K562 (cell line): ENCODE measurements at regions not wholly inside any gene's neighbourhood (a gene's known extent, or its start where the extent isn't known, plus 50 kb on each side); places are given as distances from the start of the nearest gene placed in this dataset.

ENCODE experiments used
- ATAC-seq: fragments of 200-7000 bp; cut with Tn5 transposase; 3 replicates; pipeline ENCODE4 v1.9.1; 2020; ENCODE audit warnings: moderate library complexity
- BruUV-seq: library from RNA; stranded (reverse); fragments of 400-500 nt; replicated peaks from 2 replicates; lab custom pipeline; 2021; lab: Mats Ljungman, UMichigan
- CTCF ChIA-PET: fragments of 300-600 bp; formaldehyde crosslinking; extraction: SDS; loops from one replicate; lab custom pipeline; 2021; ENCODE audit warnings: low intra/inter-chr PET ratio; lab: Yijun Ruan, JAX
- POLR2A ChIA-PET: fragments of 300-600, 350-650 bp; sonication (Branson Sonifier 250); formaldehyde crosslinking; extraction: SDS; loops from one replicate; lab custom pipeline; 2021; ENCODE audit warnings: antibody characterized with exemption, inconsistent platforms; lab: Yijun Ruan, JAX
- DNase-seq, 4 experiments: peaks; one replicate each; pipeline versions ENCODE4 v3.0.0 to v3.0.0-alpha.2; 2011 to 2018; ENCODE audit warnings: low spot score in 3 of 4, mixed read lengths in 3 of 4; ENCODE audit errors: extremely low read depth in 1 of 4
- FAIRE-seq: peaks from 2 replicates; lab custom pipeline; 2011; peaks lifted over from hg19 to GRCh38; lab: Jason Lieb, UNC
- H2AFZ ChIP-seq: 2 replicates; pipeline ENCODE4 v1.6.0; 2011; ENCODE audit warnings: low read depth, low read length, control low read depth, inconsistent platforms
- H3K27ac ChIP-seq: fragments of 200-600 bp; 3 replicates; pipeline ENCODE4 v1.8.0; 2011; ENCODE audit warnings: low read depth, mild to moderate bottlenecking, control low read depth, inconsistent platforms, low read length, moderate library complexity, mixed read lengths; ENCODE audit errors: extremely low read depth
- H3K27me3 ChIP-seq, 2 experiments: fragments of 300-600 bp in 1 of 2; 2 replicates in 1 of 2; 3 replicates in 1 of 2; pipeline versions ENCODE4 v1.6.0 to v1.8.0; 2011; ENCODE audit warnings: inconsistent platforms in 2 of 2, low read length in 2 of 2, mild to moderate bottlenecking in 1 of 2, mixed read lengths in 1 of 2, moderate library complexity in 1 of 2; ENCODE audit not compliant: control insufficient read depth in 2 of 2, insufficient read depth in 2 of 2
- H3K36me3 ChIP-seq: fragments of 300-600 bp; 3 replicates; pipeline ENCODE4 v1.8.0; 2011; ENCODE audit warnings: mild to moderate bottlenecking, low read length, inconsistent platforms; ENCODE audit not compliant: control insufficient read depth, insufficient read depth
- H3K4me1 ChIP-seq, 2 experiments: fragments of 200-600 bp in 1 of 2; replicated peaks in 1 of 2; 2 replicates in 1 of 2; 3 replicates in 1 of 2; pipeline versions ENCODE4 v1.5.1 to v1.8.0; 2011; ENCODE audit warnings: inconsistent platforms in 2 of 2, low read length in 2 of 2, mild to moderate bottlenecking in 1 of 2, mixed read lengths in 1 of 2, moderate library complexity in 1 of 2; ENCODE audit not compliant: control insufficient read depth in 2 of 2, insufficient read depth in 2 of 2
- H3K4me2 ChIP-seq: 2 replicates; pipeline ENCODE4 v1.6.1; 2011; ENCODE audit warnings: low read length, control low read depth, inconsistent platforms, mixed read lengths; ENCODE audit not compliant: insufficient read depth
- H3K4me3 ChIP-seq: fragments of 200-600 bp; sonication (generic), shearing (Covaris generic); 2 replicates; pipeline ENCODE4 v1.5.1; 2016; ENCODE audit warnings: control low read depth, inconsistent platforms
- H3K79me2 ChIP-seq: fragments of 200-600 bp; 3 replicates; pipeline ENCODE4 v1.8.0; 2011; ENCODE audit warnings: low read length, inconsistent platforms; ENCODE audit not compliant: control insufficient read depth, insufficient read depth
- H3K9ac ChIP-seq, 2 experiments: 2 replicates each; pipeline versions ENCODE4 v1.6.0 to v1.6.1; 2011; ENCODE audit warnings: low read depth in 2 of 2, low read length in 2 of 2, control low read depth in 1 of 2, inconsistent platforms in 1 of 2, mild to moderate bottlenecking in 1 of 2, mixed read lengths in 1 of 2; ENCODE audit not compliant: insufficient read depth in 1 of 2
- H3K9me1 ChIP-seq: one replicate; pipeline ENCODE4 v1.6.0; 2011; ENCODE audit warnings: inconsistent platforms, mild to moderate bottlenecking, low read length, moderate library complexity; ENCODE audit not compliant: control insufficient read depth, insufficient read depth
- H3K9me3 ChIP-seq: replicated peaks from 2 replicates; pipeline ENCODE4 v1.5.1; 2011; ENCODE audit warnings: low read depth, low read length, inconsistent platforms; ENCODE audit not compliant: control insufficient read depth, insufficient read depth
- H4K20me1 ChIP-seq: replicated peaks from 2 replicates; pipeline ENCODE4 v1.6.1; 2011; ENCODE audit warnings: low read length, inconsistent platforms, mixed read lengths; ENCODE audit not compliant: control insufficient read depth, insufficient read depth
- ARHGAP35 ChIP-seq: fragments of 450-650 bp; IDR thresholded peaks from 2 replicates; pipeline ENCODE4 v1.6.1; 2018; ENCODE audit not compliant: partially characterized antibody
- ARNT ChIP-seq, 2 experiments: fragments of 450-650 bp; IDR thresholded peaks; 2 replicates each; pipeline ENCODE4 v1.6.1; 2016; ENCODE audit warnings: mild to moderate bottlenecking in 1 of 2
- GATAD2A ChIP-seq: fragments of 450-650 bp; IDR thresholded peaks from 2 replicates; pipeline ENCODE4 v1.6.1; 2017
- GTF2E2 ChIP-seq: fragments of 200-800 bp; sonication (Bioruptor generic); IDR thresholded peaks from 2 replicates; pipeline ENCODE4 v1.6.1; 2016; ENCODE audit warnings: missing genetic modification characterization, missing compliant biosample characterization
- MCM3 ChIP-seq: fragments of 450-650 bp; IDR thresholded peaks from 2 replicates; pipeline ENCODE4 v1.6.1; 2016
- NR2F6 ChIP-seq: fragments of 450-650 bp; formaldehyde crosslinking; IDR thresholded peaks from 2 replicates; pipeline ENCODE4 v1.4.0; 2020; ENCODE audit warnings: mild to moderate bottlenecking
- POLR2H ChIP-seq: IDR thresholded peaks from 2 replicates; pipeline ENCODE4 v1.6.1; 2016; ENCODE audit warnings: missing genetic modification characterization, low read depth, mild to moderate bottlenecking, control low read depth, missing compliant biosample characterization, moderate library complexity
- TBP ChIP-seq: optimal IDR thresholded peaks from 2 replicates; pipeline ENCODE3; 2011; ENCODE audit warnings: low read depth, low read length, improper control_type of control experiment
- ZNF586 ChIP-seq: fragments of 450-650 bp; formaldehyde crosslinking; conservative IDR thresholded peaks from 2 replicates; pipeline ENCODE4 v1.4.0; 2020; ENCODE audit warnings: mild to moderate bottlenecking, moderate library complexity
- WGBS: fragments of 100-300 bp; shearing (Covaris generic); methylation state at CpG from one replicate; pipeline ENCODE4 v1.1.6; 2016; ENCODE audit warnings: low coverage, mixed read lengths; ENCODE audit not compliant: insufficient coverage; ENCODE audit errors: missing lambda C conversion rate; 5-methylcytosine and 5-hydroxymethylcytosine counted together
- in situ Hi-C: fragments of 300-500 bp; cut with MboI; formaldehyde crosslinking; loops from 4 replicates; pipeline ENCODE4 v1.15.0; 2018; ENCODE audit warnings: inconsistent platforms, mixed read lengths
- intact Hi-C: fragments of 100-400 bp; cut with micrococcal nuclease; formaldehyde crosslinking; loops from 2 replicates; pipeline ENCODE4 v1.14.2; 2022
- TF ChIP-seq, protein P1 (sequence below): fragments of 450-650 bp; IDR thresholded peaks from one replicate; pipeline ENCODE4 v1.6.1; 2018; ENCODE audit warnings: mild to moderate bottlenecking, moderate library complexity; ENCODE audit not compliant: partially characterized antibody
- TF ChIP-seq, protein P2 (sequence below): fragments of 250-450 bp; sonication (Bioruptor Pico); IDR thresholded peaks from 2 replicates; pipeline ENCODE4 v1.4.0; 2020
- TF ChIP-seq, protein P3 (sequence below): fragments of 450-650 bp; formaldehyde crosslinking; IDR thresholded peaks from 2 replicates; pipeline ENCODE4 v1.4.0; 2020; ENCODE audit warnings: mild to moderate bottlenecking, moderate library complexity
- TF ChIP-seq, protein P4 (sequence below), 2 experiments: IDR thresholded peaks in 1 of 2; conservative IDR thresholded peaks in 1 of 2; 2 replicates each; pipeline ENCODE4 v1.6.1; 2016; ENCODE audit warnings: low read depth in 2 of 2, mild to moderate bottlenecking in 1 of 2, missing compliant biosample characterization in 1 of 2, missing genetic modification characterization in 1 of 2, moderate library complexity in 1 of 2

DNA sequence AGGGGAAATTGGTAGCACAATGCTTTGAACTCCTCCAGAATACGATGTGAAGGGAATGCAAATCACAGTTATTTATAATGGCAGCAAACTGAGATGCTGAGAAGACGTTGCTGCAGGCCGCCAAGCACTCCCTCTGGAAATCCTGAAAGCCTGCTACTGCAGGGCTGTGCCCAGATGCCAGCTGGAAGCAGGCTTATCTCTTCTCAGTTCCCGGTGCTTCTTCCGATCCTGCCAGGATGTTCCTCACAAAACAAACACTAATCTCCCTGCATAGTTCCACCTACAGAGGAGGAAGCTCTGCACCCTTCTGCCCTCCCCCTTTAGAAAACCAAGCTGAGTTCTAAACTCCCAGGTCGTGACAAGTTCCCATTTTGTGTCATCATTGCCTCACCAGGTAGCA is 201.7 kb upstream of the BCL6 start (continued):
- TF ChIP-seq MCM3, result no peak
- no peak for TF ChIP-seq POLR2H (tag)
- TF ChIP-seq GATAD2A, result no peak
- no peak for TF ChIP-seq ZNF586 (CRISPR knock-in tag)
- no peak for TF ChIP-seq ARHGAP35
- no peak for TF ChIP-seq ARNT (IDR thresholded peaks at IDR 0.05)
- TF ChIP-seq, protein P1, sequence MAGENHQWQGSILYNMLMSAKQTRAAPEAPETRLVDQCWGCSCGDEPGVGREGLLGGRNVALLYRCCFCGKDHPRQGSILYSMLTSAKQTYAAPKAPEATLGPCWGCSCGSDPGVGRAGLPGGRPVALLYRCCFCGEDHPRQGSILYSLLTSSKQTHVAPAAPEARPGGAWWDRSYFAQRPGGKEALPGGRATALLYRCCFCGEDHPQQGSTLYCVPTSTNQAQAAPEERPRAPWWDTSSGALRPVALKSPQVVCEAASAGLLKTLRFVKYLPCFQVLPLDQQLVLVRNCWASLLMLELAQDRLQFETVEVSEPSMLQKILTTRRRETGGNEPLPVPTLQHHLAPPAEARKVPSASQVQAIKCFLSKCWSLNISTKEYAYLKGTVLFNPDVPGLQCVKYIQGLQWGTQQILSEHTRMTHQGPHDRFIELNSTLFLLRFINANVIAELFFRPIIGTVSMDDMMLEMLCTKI, result no peak
- TF ChIP-seq, protein P2, sequence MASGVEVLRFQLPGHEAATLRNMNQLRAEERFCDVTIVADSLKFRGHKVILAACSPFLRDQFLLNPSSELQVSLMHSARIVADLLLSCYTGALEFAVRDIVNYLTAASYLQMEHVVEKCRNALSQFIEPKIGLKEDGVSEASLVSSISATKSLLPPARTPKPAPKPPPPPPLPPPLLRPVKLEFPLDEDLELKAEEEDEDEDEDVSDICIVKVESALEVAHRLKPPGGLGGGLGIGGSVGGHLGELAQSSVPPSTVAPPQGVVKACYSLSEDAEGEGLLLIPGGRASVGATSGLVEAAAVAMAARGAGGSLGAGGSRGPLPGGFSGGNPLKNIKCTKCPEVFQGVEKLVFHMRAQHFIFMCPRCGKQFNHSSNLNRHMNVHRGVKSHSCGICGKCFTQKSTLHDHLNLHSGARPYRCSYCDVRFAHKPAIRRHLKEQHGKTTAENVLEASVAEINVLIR (CRISPR knock-in tag), result no peak
- TF ChIP-seq, all 486 proteins: peak for 0

DNA sequence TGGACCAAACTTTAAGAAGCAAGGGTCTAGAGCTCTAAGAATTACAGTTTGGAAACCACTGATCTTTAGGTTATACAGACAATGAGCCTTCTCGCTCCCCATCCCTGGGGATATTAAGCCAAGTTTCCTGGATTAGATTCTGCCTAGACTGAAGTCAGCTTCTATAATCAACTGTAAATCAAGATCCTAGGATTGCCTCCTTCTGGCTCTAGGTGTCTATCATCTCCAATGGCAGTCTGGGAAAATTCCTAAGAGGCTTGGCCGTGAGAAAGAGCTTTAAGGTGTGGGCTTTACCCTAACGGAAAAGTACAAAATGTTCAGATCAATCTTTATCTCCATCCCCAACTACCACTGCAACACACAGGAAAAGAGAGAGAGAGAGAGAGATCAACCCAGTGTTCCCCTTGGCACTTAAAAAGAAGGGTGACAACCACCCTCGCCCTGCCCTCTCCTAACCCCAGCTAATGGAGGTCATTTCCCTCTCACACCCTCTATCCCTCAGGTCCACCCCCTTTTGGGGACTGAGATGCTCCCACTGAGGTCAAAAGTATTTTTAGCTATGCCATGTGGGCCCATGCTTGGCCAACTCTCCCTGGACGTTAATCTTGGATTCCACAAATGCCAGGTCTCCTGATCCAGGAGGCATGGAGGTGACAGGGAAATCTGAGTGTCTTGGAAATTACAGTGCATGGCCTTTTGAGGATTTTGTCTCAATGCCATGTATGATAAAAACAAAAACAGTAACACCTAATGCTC is 202.8 kb upstream of the BCL6 start:
- POLR2A ChIA-PET, result interaction anchor here (1.1 kb wide), 1 partner anchor 15 kb away, joined by 3 read pairs; no protein-coding TSS in a partner anchor
- no peak overlapping the region for H3K4me2 ChIP-seq
- no peak for ATAC-seq
- TF ChIP-seq TBP (no peak), GTF2E2 (tag) (no peak), NR2F6 (CRISPR knock-in tag) (no peak)
- TF ChIP-seq, protein P3, sequence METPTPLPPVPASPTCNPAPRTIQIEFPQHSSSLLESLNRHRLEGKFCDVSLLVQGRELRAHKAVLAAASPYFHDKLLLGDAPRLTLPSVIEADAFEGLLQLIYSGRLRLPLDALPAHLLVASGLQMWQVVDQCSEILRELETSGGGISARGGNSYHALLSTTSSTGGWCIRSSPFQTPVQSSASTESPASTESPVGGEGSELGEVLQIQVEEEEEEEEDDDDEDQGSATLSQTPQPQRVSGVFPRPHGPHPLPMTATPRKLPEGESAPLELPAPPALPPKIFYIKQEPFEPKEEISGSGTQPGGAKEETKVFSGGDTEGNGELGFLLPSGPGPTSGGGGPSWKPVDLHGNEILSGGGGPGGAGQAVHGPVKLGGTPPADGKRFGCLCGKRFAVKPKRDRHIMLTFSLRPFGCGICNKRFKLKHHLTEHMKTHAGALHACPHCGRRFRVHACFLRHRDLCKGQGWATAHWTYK (CRISPR knock-in tag), result no peak
- TF ChIP-seq, protein P4, sequence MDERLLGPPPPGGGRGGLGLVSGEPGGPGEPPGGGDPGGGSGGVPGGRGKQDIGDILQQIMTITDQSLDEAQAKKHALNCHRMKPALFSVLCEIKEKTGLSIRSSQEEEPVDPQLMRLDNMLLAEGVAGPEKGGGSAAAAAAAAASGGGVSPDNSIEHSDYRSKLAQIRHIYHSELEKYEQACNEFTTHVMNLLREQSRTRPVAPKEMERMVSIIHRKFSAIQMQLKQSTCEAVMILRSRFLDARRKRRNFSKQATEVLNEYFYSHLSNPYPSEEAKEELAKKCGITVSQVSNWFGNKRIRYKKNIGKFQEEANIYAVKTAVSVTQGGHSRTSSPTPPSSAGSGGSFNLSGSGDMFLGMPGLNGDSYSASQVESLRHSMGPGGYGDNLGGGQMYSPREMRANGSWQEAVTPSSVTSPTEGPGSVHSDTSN (CRISPR knock-in tag; IDR thresholded peaks at IDR 0.05; ENCODE audit: low read depth), result no peak
- TF ChIP-seq, protein P4 (tag; conservative IDR thresholded peaks at IDR 0.05; ENCODE audit: low read depth), result no peak

More for the DNA sequence above, 202.8 kb upstream of the BCL6 start:
- H2AFZ ChIP-seq, result no peak overlapping the region
- in situ Hi-C loops (no loop called here), intact Hi-C loops (no loop called here)
- no peak for DNase-seq
- 0% methylated on average over 4 of the region's 5 CpGs for WGBS
- CTCF ChIA-PET, result no interaction called here
- H3K9ac ChIP-seq, result no peak overlapping the region
- no peaks in the 10 kb centered on the region for H3K79me2 ChIP-seq
- no peak overlapping the region for H3K4me3 ChIP-seq
- no peaks in the 10 kb centered on the region for H3K9me3 ChIP-seq
- H4K20me1 ChIP-seq, result no peaks in the 10 kb centered on the region
- H3K27ac ChIP-seq, result no peak overlapping the region
- H3K36me3 ChIP-seq, result no peaks in the 10 kb centered on the region
- BruUV-seq, result no TSS peak
- H3K9me1 ChIP-seq, result no peaks in the 10 kb centered on the region
- peaks cover 0 to 8% of the 10 kb centered on the region in 2 experiments; a peak in 2 of 5 replicates for H3K4me1 ChIP-seq
- H3K27me3 ChIP-seq, result peaks cover 2 to 13% of the 10 kb centered on the region in 2 experiments; a peak in 4 of 5 replicates
- no peak for FAIRE-seq
